DOHH2 (cell line): ENCODE measurements at regions not wholly inside any gene's neighbourhood (a gene's known extent, or its start where the extent isn't known, plus 50 kb on each side); places are given as distances from the start of the nearest gene placed in this dataset.

Source experiments
- EZH2phosphoT487 ChIP-seq: fragments of 200-600 bp; sonication (generic); IDR thresholded peaks from 2 replicates; pipeline ENCODE4 v1.6.1; 2017; ENCODE audit warnings: borderline replicate concordance, mild to moderate bottlenecking, antibody characterized with exemption, low read length, moderate library complexity, mixed read lengths
- TF ChIP-seq, protein P1 (sequence below): fragments of 200-600 bp; sonication (generic); IDR thresholded peaks from one replicate; pipeline ENCODE4 v1.5.1; 2014; ENCODE audit warnings: antibody characterized with exemption, mild to moderate bottlenecking, low read depth, low read length; ENCODE audit not compliant: poor library complexity, severe bottlenecking

DNA sequence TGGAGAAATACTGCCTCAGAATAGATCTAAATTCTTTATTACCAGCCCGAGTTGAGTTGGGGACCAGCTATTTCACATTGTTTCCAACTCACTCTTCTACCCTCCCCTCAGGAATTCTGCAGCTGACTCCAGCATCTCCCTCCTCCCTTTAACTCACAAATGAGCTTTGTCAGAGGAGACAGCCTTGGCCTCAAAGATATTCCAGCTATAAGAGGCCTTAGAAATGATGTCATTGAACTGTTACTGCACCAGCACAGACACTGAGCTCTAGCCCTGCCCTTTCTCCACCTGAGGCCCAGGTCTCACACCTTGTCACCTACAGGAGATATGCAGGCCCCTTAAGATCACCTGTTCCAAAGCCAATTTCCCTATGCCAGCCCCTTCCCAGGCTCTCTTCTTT, 78.4 kb upstream of the ATP10B start:
- TF ChIP-seq EZH2phosphoT487: no peak
- TF ChIP-seq, protein P1, sequence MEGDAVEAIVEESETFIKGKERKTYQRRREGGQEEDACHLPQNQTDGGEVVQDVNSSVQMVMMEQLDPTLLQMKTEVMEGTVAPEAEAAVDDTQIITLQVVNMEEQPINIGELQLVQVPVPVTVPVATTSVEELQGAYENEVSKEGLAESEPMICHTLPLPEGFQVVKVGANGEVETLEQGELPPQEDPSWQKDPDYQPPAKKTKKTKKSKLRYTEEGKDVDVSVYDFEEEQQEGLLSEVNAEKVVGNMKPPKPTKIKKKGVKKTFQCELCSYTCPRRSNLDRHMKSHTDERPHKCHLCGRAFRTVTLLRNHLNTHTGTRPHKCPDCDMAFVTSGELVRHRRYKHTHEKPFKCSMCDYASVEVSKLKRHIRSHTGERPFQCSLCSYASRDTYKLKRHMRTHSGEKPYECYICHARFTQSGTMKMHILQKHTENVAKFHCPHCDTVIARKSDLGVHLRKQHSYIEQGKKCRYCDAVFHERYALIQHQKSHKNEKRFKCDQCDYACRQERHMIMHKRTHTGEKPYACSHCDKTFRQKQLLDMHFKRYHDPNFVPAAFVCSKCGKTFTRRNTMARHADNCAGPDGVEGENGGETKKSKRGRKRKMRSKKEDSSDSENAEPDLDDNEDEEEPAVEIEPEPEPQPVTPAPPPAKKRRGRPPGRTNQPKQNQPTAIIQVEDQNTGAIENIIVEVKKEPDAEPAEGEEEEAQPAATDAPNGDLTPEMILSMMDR: no peak
